ENCODE measurements at regions not wholly inside any gene's neighbourhood (a gene's known extent, or its start where the extent isn't known, plus 50 kb on each side); places are given as distances from the start of the nearest gene placed in this dataset.
A peak's percentile ranks its signal among the peaks of the same experiment; 100 is the strongest.

- Histone ChIP-seq H2AFZ (ENCODE audit: low read length) (no peak overlapping the region), H3K27ac (ENCODE audit: extremely low read length, insufficient read depth, low read length) (no peak overlapping the region), H3K36me3 (replicated peaks in 1 of 2; ENCODE audit: control insufficient read depth in 1 of 2, insufficient read depth in 2 of 2, low read length in 2 of 2) (no peaks in the 10 kb centered on the region), H3K4me1 (ENCODE audit: insufficient read depth, low read length) (no peaks in the 10 kb centered on the region), H3K4me3 (replicated peaks in 1 of 3; ENCODE audit: insufficient read depth in 1 of 3, low read depth in 2 of 3, low read length in 3 of 3) (no peak overlapping the region), H3K27me3 (ENCODE audit: control insufficient read depth in 1 of 2, insufficient read depth in 2 of 2, low read length in 2 of 2) (no peaks in the 10 kb centered on the region), H3K9me3 (ENCODE audit: low read length) (no peaks in the 10 kb centered on the region), H4K20me1 (ENCODE audit: insufficient read depth, low read length) (no peaks in the 10 kb centered on the region), H3K79me2 (ENCODE audit: insufficient read depth, low read length) (no peaks in the 10 kb centered on the region), H3K4me2 (ENCODE audit: low read depth, low read length) (no peak overlapping the region), H3K9ac (ENCODE audit: insufficient read depth, low read depth, low read length) (no peak overlapping the region)
- no TSS peak for BruUV-seq (replicated peaks)
- FAIRE-seq (no peak), ATAC-seq (no peak), DNase-seq (ENCODE audit: low spot score) (no peak)
- intact Hi-C loops (cut with micrococcal nuclease; ENCODE audit: unreplicated experiment) = no loop called here
- ChIA-PET CTCF (ENCODE audit: low intra/inter-chr PET ratio, low total read pairs) (no interaction called here), POLR2A (no interaction called here)
- 0% methylated on average over 2 of the region's 2 CpGs for WGBS (ENCODE audit: low lambda C conversion rate)
- in situ Hi-C loops (cut with HindIII; ENCODE audit: extremely low pct_ligation_motif_present, low pct_unique_long_range_greater_than_20kb) = no loop called here
- TF ChIP-seq CTCF (CRISPR knock-in tag; IDR thresholded peaks at IDR 0.05) = no peak
- TF ChIP-seq ZNF563 (CRISPR knock-in tag; IDR thresholded peaks at IDR 0.05) = no peak
- TF ChIP-seq ZNF562 (CRISPR knock-in tag; IDR thresholded peaks at IDR 0.05; ENCODE audit: borderline replicate concordance) = no peak
- TF ChIP-seq ZNF331 (CRISPR knock-in tag; IDR thresholded peaks at IDR 0.05) = peak; percentile 63
Observed at GRCh38 chr16:65822148-65822547, 544.3 kb upstream of the CDH5 start.

- ChIA-PET POLR2A (no interaction called here), CTCF (ENCODE audit: low intra/inter-chr PET ratio, low total read pairs) (no interaction called here)
- Histone ChIP-seq H3K9ac (ENCODE audit: insufficient read depth, low read depth, low read length) (no peak overlapping the region), H3K27ac (ENCODE audit: extremely low read length, insufficient read depth, low read length) (no peak overlapping the region), H3K4me3 (replicated peaks in 1 of 3; ENCODE audit: insufficient read depth in 1 of 3, low read depth in 2 of 3, low read length in 3 of 3) (no peak overlapping the region), H4K20me1 (ENCODE audit: insufficient read depth, low read length) (no peaks in the 10 kb centered on the region), H3K4me2 (ENCODE audit: low read depth, low read length) (no peak overlapping the region), H3K36me3 (replicated peaks in 1 of 2; ENCODE audit: control insufficient read depth in 1 of 2, insufficient read depth in 2 of 2, low read length in 2 of 2) (no peaks in the 10 kb centered on the region), H3K9me3 (ENCODE audit: low read length) (no peaks in the 10 kb centered on the region), H3K27me3 (ENCODE audit: control insufficient read depth in 1 of 2, insufficient read depth in 2 of 2, low read length in 2 of 2) (no peaks in the 10 kb centered on the region), H2AFZ (ENCODE audit: low read length) (no peak overlapping the region), H3K4me1 (ENCODE audit: insufficient read depth, low read length) (no peaks in the 10 kb centered on the region), H3K79me2 (ENCODE audit: insufficient read depth, low read length) (no peaks in the 10 kb centered on the region)
- no TSS peak for BruUV-seq (replicated peaks)
- WGBS (ENCODE audit: low lambda C conversion rate) = 11% methylated on average over 4 of the region's 4 CpGs
- in situ Hi-C loops (cut with HindIII; ENCODE audit: extremely low pct_ligation_motif_present, low pct_unique_long_range_greater_than_20kb) = no loop called here
- ATAC-seq (no peak), FAIRE-seq (no peak), DNase-seq (ENCODE audit: low spot score) (no peak)
- TF ChIP-seq NCOA1 (CRISPR knock-in tag; IDR thresholded peaks at IDR 0.05) = no peak
- TF ChIP-seq ZNF10 (CRISPR knock-in tag; IDR thresholded peaks at IDR 0.05; ENCODE audit: borderline replicate concordance, low read depth) = no peak
- no peak for TF ChIP-seq MAFG (CRISPR knock-in tag; IDR thresholded peaks at IDR 0.05)
- no peak for TF ChIP-seq RNF2 (conservative IDR thresholded peaks at IDR 0.05; ENCODE audit: low read depth)
- TF ChIP-seq SIN3A (IDR thresholded peaks at IDR 0.05; ENCODE audit: borderline replicate concordance, low read depth, low read length) = no peak
- TF ChIP-seq ZFP36L2 (CRISPR knock-in tag; IDR thresholded peaks at IDR 0.05) = no peak
- TF ChIP-seq ZSCAN9 (CRISPR knock-in tag; IDR thresholded peaks at IDR 0.05; ENCODE audit: borderline replicate concordance) = no peak
- intact Hi-C loops (cut with micrococcal nuclease; ENCODE audit: unreplicated experiment) = no loop called here
Observed at GRCh38 chr16:65819136-65819898, 547.2 kb upstream of the CDH5 start.
